ENCODE measurements at regions not wholly inside any gene's neighbourhood (a gene's known extent, or its start where the extent isn't known, plus 50 kb on each side); places are given as distances from the start of the nearest gene placed in this dataset.

GRCh38 chr4:140316799-140317198, 56.6 kb upstream of the SCOC start:
- WGBS (ENCODE audit: insufficient coverage): 100% methylated on average over 1 of the region's 5 CpGs

GRCh38 chr4:140315970-140316369, 57.5 kb upstream of the SCOC start:
- CTCF ChIA-PET: interaction anchor here (0.6 to 2.4 kb wide), 5 partner anchors 8 to 576 kb away, joined by 3 to 10 read pairs (median 5); no protein-coding TSS in a partner anchor
- H3K4me3 ChIP-seq (ENCODE audit: control insufficient read depth in 1 of 7, extremely low read depth in 1 of 7, insufficient read depth in 4 of 7, low read depth in 2 of 7, low read length in 6 of 7): no peak overlapping the region
- no peaks in the 10 kb centered on the region for H3K36me3 ChIP-seq (ENCODE audit: control insufficient read depth in 4 of 4, insufficient read depth in 4 of 4, low read length in 3 of 4)
- H3K27ac ChIP-seq (ENCODE audit: insufficient read depth in 1 of 2, low read depth in 1 of 2, low read length in 2 of 2, poor library complexity in 1 of 2, severe bottlenecking in 2 of 2): no peak overlapping the region
- no peaks in the 10 kb centered on the region for H3K27me3 ChIP-seq (replicated peaks in 2 of 5; ENCODE audit: control insufficient read depth in 4 of 5, insufficient read depth in 5 of 5, low read length in 4 of 5)
- H3K4me1 ChIP-seq (ENCODE audit: control extremely low read depth in 1 of 4, control insufficient read depth in 4 of 4, insufficient read depth in 4 of 4, low read length in 3 of 4): peaks cover 0 to 15% (median 6%) of the 10 kb centered on the region in 4 experiments
- WGBS (ENCODE audit: insufficient coverage): no CpG with 5 or more reads among the region's 2 CpGs
- H3K9me3 ChIP-seq (ENCODE audit: control extremely low read depth in 1 of 5, control insufficient read depth in 4 of 5, insufficient read depth in 2 of 5, low read depth in 1 of 5, low read length in 4 of 5): peaks cover 0 to 3% (median 0%) of the 10 kb centered on the region in 5 experiments
- DNase-seq: no peak
- POLR2A ChIA-PET: no interaction called here

More at GRCh38 chr4:140316799-140317198, 56.6 kb upstream of the SCOC start:
- CTCF ChIA-PET: interaction anchor here (0.6 kb wide), 1 partner anchor 657 kb away, joined by 3 read pairs; no protein-coding TSS in a partner anchor
- no peaks in the 10 kb centered on the region for H3K36me3 ChIP-seq (ENCODE audit: control insufficient read depth in 4 of 4, insufficient read depth in 4 of 4, low read length in 3 of 4)
- POLR2A ChIA-PET: no interaction called here
- no peaks in the 10 kb centered on the region for H3K27me3 ChIP-seq (replicated peaks in 2 of 5; ENCODE audit: control insufficient read depth in 4 of 5, insufficient read depth in 5 of 5, low read length in 4 of 5)
- no peak overlapping the region for H3K27ac ChIP-seq (ENCODE audit: insufficient read depth in 1 of 2, low read depth in 1 of 2, low read length in 2 of 2, poor library complexity in 1 of 2, severe bottlenecking in 2 of 2)
- peaks cover 0 to 10% (median 0%) of the 10 kb centered on the region in 5 experiments for H3K9me3 ChIP-seq (ENCODE audit: control extremely low read depth in 1 of 5, control insufficient read depth in 4 of 5, insufficient read depth in 2 of 5, low read depth in 1 of 5, low read length in 4 of 5)
- peaks cover 0 to 8% (median 3%) of the 10 kb centered on the region in 4 experiments for H3K4me1 ChIP-seq (ENCODE audit: control extremely low read depth in 1 of 4, control insufficient read depth in 4 of 4, insufficient read depth in 4 of 4, low read length in 3 of 4)
- no peak for DNase-seq
- H3K4me3 ChIP-seq (ENCODE audit: control insufficient read depth in 1 of 7, extremely low read depth in 1 of 7, insufficient read depth in 4 of 7, low read depth in 2 of 7, low read length in 6 of 7): no peak overlapping the region

GRCh38 chr4:140315438-140315837, 58.0 kb upstream of the SCOC start:
- H3K9me3 ChIP-seq (ENCODE audit: control extremely low read depth in 1 of 5, control insufficient read depth in 4 of 5, insufficient read depth in 2 of 5, low read depth in 1 of 5, low read length in 4 of 5): no peaks in the 10 kb centered on the region
- H3K4me1 ChIP-seq (ENCODE audit: control extremely low read depth in 1 of 4, control insufficient read depth in 4 of 4, insufficient read depth in 4 of 4, low read length in 3 of 4): peaks cover 3 to 20% (median 6%) of the 10 kb centered on the region in 4 experiments
- ChIA-PET POLR2A (no interaction called here), CTCF (interaction anchor here (0.6 to 2.4 kb wide), 5 partner anchors 9 to 575 kb away, joined by 3 to 10 read pairs (median 5); no protein-coding TSS in a partner anchor)
- H3K27me3 ChIP-seq (replicated peaks in 2 of 5; ENCODE audit: control insufficient read depth in 4 of 5, insufficient read depth in 5 of 5, low read length in 4 of 5): no peaks in the 10 kb centered on the region
- no peak overlapping the region for H3K4me3 ChIP-seq (ENCODE audit: control insufficient read depth in 1 of 7, extremely low read depth in 1 of 7, insufficient read depth in 4 of 7, low read depth in 2 of 7, low read length in 6 of 7)
- no CpG with 5 or more reads among the region's 2 CpGs for WGBS (ENCODE audit: insufficient coverage)
- H3K27ac ChIP-seq (ENCODE audit: insufficient read depth in 1 of 2, low read depth in 1 of 2, low read length in 2 of 2, poor library complexity in 1 of 2, severe bottlenecking in 2 of 2): no peak overlapping the region
- no peak for DNase-seq
- no peaks in the 10 kb centered on the region for H3K36me3 ChIP-seq (ENCODE audit: control insufficient read depth in 4 of 4, insufficient read depth in 4 of 4, low read length in 3 of 4)

GRCh38 chr4:140315019-140315418, 58.4 kb upstream of the SCOC start:
- peaks cover 3 to 20% (median 7%) of the 10 kb centered on the region in 4 experiments for H3K4me1 ChIP-seq (ENCODE audit: control extremely low read depth in 1 of 4, control insufficient read depth in 4 of 4, insufficient read depth in 4 of 4, low read length in 3 of 4)
- no CpG with 5 or more reads among the region's 1 CpG for WGBS (ENCODE audit: insufficient coverage)
- H3K36me3 ChIP-seq (ENCODE audit: control insufficient read depth in 4 of 4, insufficient read depth in 4 of 4, low read length in 3 of 4): no peaks in the 10 kb centered on the region
- no peak overlapping the region for H3K27ac ChIP-seq (ENCODE audit: insufficient read depth in 1 of 2, low read depth in 1 of 2, low read length in 2 of 2, poor library complexity in 1 of 2, severe bottlenecking in 2 of 2)
- H3K27me3 ChIP-seq (replicated peaks in 2 of 5; ENCODE audit: control insufficient read depth in 4 of 5, insufficient read depth in 5 of 5, low read length in 4 of 5): no peaks in the 10 kb centered on the region
- ChIA-PET CTCF (interaction anchor here (0.6 to 2.4 kb wide), 5 partner anchors 10 to 575 kb away, joined by 3 to 10 read pairs (median 5); no protein-coding TSS in a partner anchor), POLR2A (no interaction called here)
- no peak for DNase-seq
- no peak overlapping the region for H3K4me3 ChIP-seq (ENCODE audit: control insufficient read depth in 1 of 7, extremely low read depth in 1 of 7, insufficient read depth in 4 of 7, low read depth in 2 of 7, low read length in 6 of 7)
- H3K9me3 ChIP-seq (ENCODE audit: control extremely low read depth in 1 of 5, control insufficient read depth in 4 of 5, insufficient read depth in 2 of 5, low read depth in 1 of 5, low read length in 4 of 5): no peaks in the 10 kb centered on the region

- H3K4me3 ChIP-seq (ENCODE audit: control insufficient read depth in 1 of 7, extremely low read depth in 1 of 7, insufficient read depth in 4 of 7, low read depth in 2 of 7, low read length in 6 of 7): peak overlapping the region in 1 of 7 experiments; percentile 14
- H3K9me3 ChIP-seq (ENCODE audit: control extremely low read depth in 1 of 5, control insufficient read depth in 4 of 5, insufficient read depth in 2 of 5, low read depth in 1 of 5, low read length in 4 of 5): no peaks in the 10 kb centered on the region
- H3K27ac ChIP-seq (ENCODE audit: insufficient read depth in 1 of 2, low read depth in 1 of 2, low read length in 2 of 2, poor library complexity in 1 of 2, severe bottlenecking in 2 of 2): no peak overlapping the region
- ChIA-PET POLR2A (interaction anchor here (0.7 kb wide), 1 partner anchor 49 kb away, joined by 7 read pairs; no protein-coding TSS in a partner anchor), CTCF (interaction anchor here (0.6 to 1.3 kb wide), 4 partner anchors 9 to 262 kb away, joined by 3 to 9 read pairs (median 4); no protein-coding TSS in a partner anchor)
- peak; percentile 25 to 61 (median 36) for DNase-seq
- H3K27me3 ChIP-seq (replicated peaks in 2 of 5; ENCODE audit: control insufficient read depth in 4 of 5, insufficient read depth in 5 of 5, low read length in 4 of 5): no peaks in the 10 kb centered on the region
- no peaks in the 10 kb centered on the region for H3K36me3 ChIP-seq (ENCODE audit: control insufficient read depth in 4 of 4, insufficient read depth in 4 of 4, low read length in 3 of 4)
- peaks cover 3 to 20% (median 7%) of the 10 kb centered on the region in 4 experiments for H3K4me1 ChIP-seq (ENCODE audit: control extremely low read depth in 1 of 4, control insufficient read depth in 4 of 4, insufficient read depth in 4 of 4, low read length in 3 of 4)
- 50% methylated on average over 1 of the region's 2 CpGs for WGBS (ENCODE audit: insufficient coverage)
Measured at GRCh38 chr4:140312100-140312499, 61.3 kb upstream of the SCOC start.

GRCh38 chr4:140311257-140311835, 62.1 kb upstream of the SCOC start:
- POLR2A ChIA-PET: no interaction called here
- Histone ChIP-seq H3K4me3 (ENCODE audit: control insufficient read depth in 1 of 7, extremely low read depth in 1 of 7, insufficient read depth in 4 of 7, low read depth in 2 of 7, low read length in 6 of 7) (no peak overlapping the region), H3K27ac (ENCODE audit: insufficient read depth in 1 of 2, low read depth in 1 of 2, low read length in 2 of 2, poor library complexity in 1 of 2, severe bottlenecking in 2 of 2) (no peak overlapping the region), H3K4me1 (ENCODE audit: control extremely low read depth in 1 of 4, control insufficient read depth in 4 of 4, insufficient read depth in 4 of 4, low read length in 3 of 4) (peaks cover 3 to 20% (median 7%) of the 10 kb centered on the region in 4 experiments), H3K27me3 (replicated peaks in 2 of 5; ENCODE audit: control insufficient read depth in 4 of 5, insufficient read depth in 5 of 5, low read length in 4 of 5) (no peaks in the 10 kb centered on the region), H3K36me3 (ENCODE audit: control insufficient read depth in 4 of 4, insufficient read depth in 4 of 4, low read length in 3 of 4) (no peaks in the 10 kb centered on the region), H3K9me3 (ENCODE audit: control extremely low read depth in 1 of 5, control insufficient read depth in 4 of 5, insufficient read depth in 2 of 5, low read depth in 1 of 5, low read length in 4 of 5) (no peaks in the 10 kb centered on the region)
- CTCF ChIA-PET: interaction anchor here (0.6 to 1.3 kb wide), 4 partner anchors 10 to 261 kb away, joined by 3 to 9 read pairs (median 4); no protein-coding TSS in a partner anchor
- DNase-seq: peak; percentile 25 to 72 (median 45)

GRCh38 chr4:140309124-140309870, 64.1 kb upstream of the SCOC start:
- ChIA-PET CTCF (interaction anchor here (1.1 to 1.5 kb wide), 6 partner anchors 9 to 30 kb away, joined by 3 to 5 read pairs (median 4); no protein-coding TSS in a partner anchor), POLR2A (no interaction called here)
- Histone ChIP-seq H3K4me3 (ENCODE audit: control insufficient read depth in 1 of 7, extremely low read depth in 1 of 7, insufficient read depth in 4 of 7, low read depth in 2 of 7, low read length in 6 of 7) (no peak overlapping the region), H3K36me3 (ENCODE audit: control insufficient read depth in 4 of 4, insufficient read depth in 4 of 4, low read length in 3 of 4) (no peaks in the 10 kb centered on the region), H3K27me3 (replicated peaks in 2 of 5; ENCODE audit: control insufficient read depth in 4 of 5, insufficient read depth in 5 of 5, low read length in 4 of 5) (no peaks in the 10 kb centered on the region), H3K9me3 (ENCODE audit: control extremely low read depth in 1 of 5, control insufficient read depth in 4 of 5, insufficient read depth in 2 of 5, low read depth in 1 of 5, low read length in 4 of 5) (no peaks in the 10 kb centered on the region), H3K4me1 (ENCODE audit: control extremely low read depth in 1 of 4, control insufficient read depth in 4 of 4, insufficient read depth in 4 of 4, low read length in 3 of 4) (peaks cover 3 to 20% (median 7%) of the 10 kb centered on the region in 4 experiments), H3K27ac (ENCODE audit: insufficient read depth in 1 of 2, low read depth in 1 of 2, low read length in 2 of 2, poor library complexity in 1 of 2, severe bottlenecking in 2 of 2) (no peak overlapping the region)
- DNase-seq: no peak
- WGBS (ENCODE audit: insufficient coverage): 100% methylated on average over 1 of the region's 1 CpG

Data from common myeloid progenitor, CD34-positive (primary cell).